Hepatocyte (in vitro differentiated cells): ENCODE measurements at regions not wholly inside any gene's neighbourhood (a gene's known extent, or its start where the extent isn't known, plus 50 kb on each side); places are given as distances from the start of the nearest gene placed in this dataset.

Experiments
- DNase-seq: peaks from one replicate; pipeline ENCODE4 v3.0.0-alpha.2; 2016; ENCODE audit warnings: low spot score
- H2AFZ ChIP-seq: fragments of 200-600 bp; sonication (generic); 2 replicates; pipeline ENCODE4 v1.6.0; 2016; ENCODE audit warnings: antibody characterized with exemption, mild to moderate bottlenecking
- H3K27ac ChIP-seq: fragments of 200-600 bp; sonication (generic); 2 replicates; pipeline ENCODE4 v1.5.1; 2016; ENCODE audit warnings: mild to moderate bottlenecking
- H3K27me3 ChIP-seq: fragments of 200-600 bp; sonication (generic); 2 replicates; pipeline ENCODE4 v1.6.1; 2016
- H3K36me3 ChIP-seq: fragments of 200-600 bp; sonication (generic); replicated peaks from 2 replicates; pipeline ENCODE4 v1.5.1; 2016; ENCODE audit warnings: low read depth; ENCODE audit not compliant: insufficient read depth
- H3K4me1 ChIP-seq: fragments of 200-600 bp; sonication (generic); 2 replicates; pipeline ENCODE4 v1.5.1; 2016; ENCODE audit warnings: mild to moderate bottlenecking, moderate library complexity; ENCODE audit not compliant: insufficient read depth
- H3K4me2 ChIP-seq: fragments of 200-600 bp; sonication (generic); 2 replicates; pipeline ENCODE4 v1.6.0; 2016
- H3K4me3 ChIP-seq: fragments of 200-600 bp; sonication (generic); 2 replicates; pipeline ENCODE4 v1.5.1; 2016; ENCODE audit warnings: mild to moderate bottlenecking
- H3K79me2 ChIP-seq: fragments of 200-600 bp; sonication (generic); 2 replicates; pipeline ENCODE4 v1.6.0; 2017; ENCODE audit warnings: mild to moderate bottlenecking
- H3K9me2 ChIP-seq: fragments of 200-600 bp; sonication (generic); replicated peaks from 2 replicates; pipeline ENCODE4 v1.6.0; 2017; ENCODE audit warnings: mild to moderate bottlenecking; ENCODE audit not compliant: insufficient read depth
- H3K9me3 ChIP-seq: fragments of 200-600 bp; sonication (generic); 2 replicates; pipeline ENCODE4 v1.5.1; 2016; ENCODE audit warnings: low read depth, mild to moderate bottlenecking
- H4K20me1 ChIP-seq: fragments of 200-600 bp; sonication (generic); 2 replicates; pipeline ENCODE4 v1.6.0; 2016; ENCODE audit warnings: mild to moderate bottlenecking; ENCODE audit not compliant: insufficient read depth, poor library complexity, severe bottlenecking
- CTCF ChIP-seq: fragments of 200-600 bp; sonication (generic); IDR thresholded peaks from 2 replicates; pipeline ENCODE4 v1.5.1; 2016; ENCODE audit warnings: antibody characterized with exemption, mild to moderate bottlenecking; ENCODE audit not compliant: poor library complexity
- EZH2 ChIP-seq: fragments of 200-600 bp; sonication (generic); IDR thresholded peaks from 2 replicates; pipeline ENCODE4 v1.6.1; 2016; ENCODE audit warnings: antibody characterized with exemption, mild to moderate bottlenecking, borderline replicate concordance
- EZH2phosphoT487 ChIP-seq: fragments of 200-600 bp; sonication (generic); IDR thresholded peaks from one replicate; pipeline ENCODE4 v1.6.1; 2018; ENCODE audit warnings: antibody characterized with exemption, mild to moderate bottlenecking, low read depth, moderate library complexity; ENCODE audit not compliant: unreplicated experiment, severe bottlenecking
- WGBS: methylation state at CpG from one replicate; pipeline ENCODE4 v1.1.6; 2016; ENCODE audit warnings: low lambda C conversion rate; ENCODE audit errors: missing lambda C conversion rate; 5-methylcytosine and 5-hydroxymethylcytosine counted together

- no peak for DNase-seq
- Histone ChIP-seq H4K20me1 (no peaks in the 10 kb centered on the region), H3K4me3 (no peak overlapping the region), H3K9me3 (no peaks in the 10 kb centered on the region), H3K4me1 (no peaks in the 10 kb centered on the region), H3K36me3 (no peaks in the 10 kb centered on the region), H3K27ac (no peak overlapping the region), H2AFZ (no peak overlapping the region), H3K27me3 (no peaks in the 10 kb centered on the region), H3K4me2 (no peak overlapping the region), H3K9me2 (no peaks in the 10 kb centered on the region), H3K79me2 (no peaks in the 10 kb centered on the region)
- 94% methylated on average over 2 of the region's 2 CpGs for WGBS
- TF ChIP-seq EZH2 (no peak), EZH2phosphoT487 (no peak), CTCF (no peak)
These were observed 285.4 kb upstream of the AZI2 start for GRCh38 chr3:28634019-28634418.

GRCh38 chr3:28637742-28638141 is 289.1 kb upstream of the AZI2 start:
- WGBS, result 51% methylated on average over 3 of the region's 3 CpGs
- H3K4me2 ChIP-seq, result no peak overlapping the region
- no peak for DNase-seq
- no peaks in the 10 kb centered on the region for H4K20me1 ChIP-seq
- no peak overlapping the region for H3K4me3 ChIP-seq
- TF ChIP-seq CTCF, result no peak
- no peak for TF ChIP-seq EZH2phosphoT487
- TF ChIP-seq EZH2, result no peak
- H3K27ac ChIP-seq, result no peak overlapping the region
- H3K9me3 ChIP-seq, result no peaks in the 10 kb centered on the region
- H3K9me2 ChIP-seq, result no peaks in the 10 kb centered on the region
- no peak overlapping the region for H2AFZ ChIP-seq
- H3K79me2 ChIP-seq, result no peaks in the 10 kb centered on the region
- H3K4me1 ChIP-seq, result no peaks in the 10 kb centered on the region
- no peaks in the 10 kb centered on the region for H3K27me3 ChIP-seq
- H3K36me3 ChIP-seq, result no peaks in the 10 kb centered on the region

DNA sequence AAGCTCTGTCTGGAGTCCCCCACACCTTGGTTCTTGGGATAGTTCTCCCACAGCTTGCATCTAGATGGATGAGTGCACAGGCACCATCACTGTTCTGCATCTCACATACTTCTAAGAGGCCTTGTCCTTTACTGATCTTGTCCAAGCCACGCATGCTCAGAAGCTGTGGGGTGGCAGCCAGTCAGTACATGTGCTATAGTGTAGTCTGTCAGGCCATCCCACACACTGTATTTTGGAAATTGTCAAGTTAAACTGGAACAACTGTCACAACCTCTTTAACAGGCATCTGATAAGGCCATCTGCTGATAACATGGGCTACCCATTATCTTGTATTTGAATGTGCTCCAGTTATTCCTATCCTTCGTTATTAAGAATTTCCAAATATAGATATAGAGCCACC is 296.5 kb upstream of the AZI2 start:
- Histone ChIP-seq H3K9me2 (no peaks in the 10 kb centered on the region), H3K27me3 (no peaks in the 10 kb centered on the region), H3K4me3 (no peak overlapping the region), H3K79me2 (no peaks in the 10 kb centered on the region), H3K36me3 (no peaks in the 10 kb centered on the region), H3K4me1 (peaks cover 16% of the 10 kb centered on the region), H3K4me2 (no peak overlapping the region), H3K27ac (no peak overlapping the region), H2AFZ (no peak overlapping the region), H4K20me1 (no peaks in the 10 kb centered on the region), H3K9me3 (no peaks in the 10 kb centered on the region)
- no peak for DNase-seq
- 80% methylated on average over 2 of the region's 2 CpGs for WGBS
- TF ChIP-seq EZH2, result no peak
- no peak for TF ChIP-seq EZH2phosphoT487
- TF ChIP-seq CTCF, result no peak

DNA sequence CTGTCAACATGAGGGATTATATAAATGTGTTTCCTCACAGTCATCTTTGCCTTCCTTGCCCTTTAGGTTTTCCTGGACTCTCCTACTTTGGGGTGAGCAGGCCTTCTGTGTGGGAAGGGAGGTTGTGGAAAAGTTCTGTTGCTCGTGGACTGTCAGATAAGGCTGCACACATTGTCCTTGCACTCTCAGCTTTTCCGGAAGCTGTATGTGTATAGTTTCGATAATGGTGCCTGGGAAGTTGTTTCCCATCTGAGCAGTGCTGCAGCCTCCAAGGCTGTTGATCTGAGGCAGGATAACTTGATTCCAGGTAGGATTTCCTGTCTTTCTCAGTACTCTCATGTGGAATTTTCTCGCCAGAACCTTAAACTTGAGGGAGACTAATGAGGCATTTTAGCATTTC is 297.8 kb upstream of the AZI2 start:
- Histone ChIP-seq H3K36me3 (no peaks in the 10 kb centered on the region), H3K27me3 (no peaks in the 10 kb centered on the region), H3K79me2 (no peaks in the 10 kb centered on the region), H3K4me2 (no peak overlapping the region), H2AFZ (peak overlapping the region; percentile 19), H3K9me3 (no peaks in the 10 kb centered on the region), H4K20me1 (no peaks in the 10 kb centered on the region), H3K4me1 (peaks cover 16% of the 10 kb centered on the region), H3K4me3 (no peak overlapping the region), H3K9me2 (no peaks in the 10 kb centered on the region), H3K27ac (no peak overlapping the region)
- TF ChIP-seq CTCF (no peak), EZH2 (no peak), EZH2phosphoT487 (no peak)
- WGBS, result 59% methylated on average over 4 of the region's 4 CpGs
- DNase-seq, result no peak
